ENCODE measurements at regions not wholly inside any gene's neighbourhood (a gene's known extent, or its start where the extent isn't known, plus 50 kb on each side); places are given as distances from the start of the nearest gene placed in this dataset.

- Histone ChIP-seq H4K20me1 (replicated peaks; ENCODE audit: control insufficient read depth, extremely low read depth, insufficient read depth, low read length) (no peaks in the 10 kb centered on the region), H3K79me2 (ENCODE audit: control insufficient read depth, insufficient read depth, low read length) (no peaks in the 10 kb centered on the region), H2AFZ (ENCODE audit: low read depth, low read length) (peak overlapping the region; percentile 75), H3K36me3 (ENCODE audit: control insufficient read depth in 2 of 2, extremely low read depth in 1 of 2, insufficient read depth in 2 of 2, low read length in 2 of 2) (no peaks in the 10 kb centered on the region), H3K9me3 (replicated peaks; ENCODE audit: control insufficient read depth, insufficient read depth, low read length) (no peaks in the 10 kb centered on the region), H3K27me3 (ENCODE audit: control insufficient read depth in 2 of 2, insufficient read depth in 2 of 2, low read length in 2 of 2) (no peaks in the 10 kb centered on the region), H3K27ac (ENCODE audit: insufficient read depth, low read depth, low read length) (no peak overlapping the region), H3K4me1 (ENCODE audit: control insufficient read depth, extremely low read depth, insufficient read depth, low read length) (peaks cover 18% of the 10 kb centered on the region), H3K9ac (replicated peaks; ENCODE audit: extremely low read depth, insufficient read depth, low read length) (no peak overlapping the region), H3K4me2 (ENCODE audit: insufficient read depth, low read length) (no peak overlapping the region), H3K4me3 (replicated peaks in 1 of 3; ENCODE audit: insufficient read depth in 1 of 3, low read depth in 1 of 3, low read length in 3 of 3) (no peak overlapping the region), H3K9me1 (replicated peaks; ENCODE audit: control insufficient read depth, extremely low read depth, insufficient read depth, low read length) (no peaks in the 10 kb centered on the region)
- FAIRE-seq (no peak), DNase-seq (ENCODE audit: low read depth, low spot score) (peak; percentile 25)
- POLR2A ChIA-PET = no interaction called here
- CTCF ChIA-PET = interaction anchor here (1.0 to 1.3 kb wide), 3 partner anchors 12 to 132 kb away, joined by 4 to 7 read pairs (median 5); no protein-coding TSS in a partner anchor
- dilution Hi-C loops (cut with MboI; ENCODE audit: extremely low pct_ligation_motif_present, low sequenced_read_pairs) (no loop called here), intact Hi-C loops (cut with micrococcal nuclease) (loop anchor here (2.0 kb wide), 1 partner anchor 27 kb away; no protein-coding TSS in a partner anchor)
- TF ChIP-seq POLR2A (IDR thresholded peaks at IDR 0.05; ENCODE audit: low read depth, low read length) (no peak), CTCF (IDR thresholded peaks at IDR 0.05; ENCODE audit: extremely low read depth in 1 of 2, insufficient read depth in 1 of 2, low read depth in 1 of 2, low read length in 2 of 2) (no peak), GATA2 (IDR thresholded peaks at IDR 0.05; ENCODE audit: insufficient read depth, insufficient read length, low read depth, low read length) (no peak), JUN (IDR thresholded peaks at IDR 0.05; ENCODE audit: borderline replicate concordance, insufficient read depth, insufficient read length, low read depth) (no peak)
- no TSS peak for BruUV-seq (replicated peaks)
Observed at GRCh38 chr1:192939440-192939839, 119.7 kb downstream of the UCHL5 start.

GRCh38 chr1:192940658-192941057 lies 118.5 kb downstream of the UCHL5 start:
- TF ChIP-seq POLR2A (IDR thresholded peaks at IDR 0.05; ENCODE audit: low read depth, low read length) = no peak
- TF ChIP-seq JUN (IDR thresholded peaks at IDR 0.05; ENCODE audit: borderline replicate concordance, insufficient read depth, insufficient read length, low read depth) = no peak
- TF ChIP-seq CTCF (IDR thresholded peaks at IDR 0.05; ENCODE audit: extremely low read depth in 1 of 2, insufficient read depth in 1 of 2, low read depth in 1 of 2, low read length in 2 of 2) = no peak
- no peak for TF ChIP-seq MAX (IDR thresholded peaks at IDR 0.05; ENCODE audit: insufficient read depth, insufficient read length)
- TF ChIP-seq GATA2 (IDR thresholded peaks at IDR 0.05; ENCODE audit: insufficient read depth, insufficient read length, low read depth, low read length) = no peak
- TF ChIP-seq MYC (IDR thresholded peaks at IDR 0.05; ENCODE audit: low read depth, low read length) = no peak
- no peaks in the 10 kb centered on the region for H3K9me3 ChIP-seq (replicated peaks; ENCODE audit: control insufficient read depth, insufficient read depth, low read length)
- POLR2A ChIA-PET = no interaction called here
- dilution Hi-C loops (cut with MboI; ENCODE audit: extremely low pct_ligation_motif_present, low sequenced_read_pairs) = no loop called here
- H3K36me3 ChIP-seq (ENCODE audit: control insufficient read depth in 2 of 2, extremely low read depth in 1 of 2, insufficient read depth in 2 of 2, low read length in 2 of 2) = no peaks in the 10 kb centered on the region
- no peak overlapping the region for H2AFZ ChIP-seq (ENCODE audit: low read depth, low read length)
- BruUV-seq (replicated peaks) = no TSS peak
- no peak overlapping the region for H3K9ac ChIP-seq (replicated peaks; ENCODE audit: extremely low read depth, insufficient read depth, low read length)
- H3K27ac ChIP-seq (ENCODE audit: insufficient read depth, low read depth, low read length) = no peak overlapping the region
- no peaks in the 10 kb centered on the region for H3K79me2 ChIP-seq (ENCODE audit: control insufficient read depth, insufficient read depth, low read length)
- no peaks in the 10 kb centered on the region for H3K9me1 ChIP-seq (replicated peaks; ENCODE audit: control insufficient read depth, extremely low read depth, insufficient read depth, low read length)
- no peak overlapping the region for H3K4me2 ChIP-seq (ENCODE audit: insufficient read depth, low read length)
- no peak overlapping the region for H3K4me3 ChIP-seq (replicated peaks in 1 of 3; ENCODE audit: insufficient read depth in 1 of 3, low read depth in 1 of 3, low read length in 3 of 3)
- intact Hi-C loops (cut with micrococcal nuclease) = no loop called here
- FAIRE-seq = no peak
- CTCF ChIA-PET = interaction anchor here (0.9 kb wide), 1 partner anchor 17 kb away, joined by 3 read pairs; no protein-coding TSS in a partner anchor
- H4K20me1 ChIP-seq (replicated peaks; ENCODE audit: control insufficient read depth, extremely low read depth, insufficient read depth, low read length) = no peaks in the 10 kb centered on the region
- no peak for DNase-seq (ENCODE audit: low read depth, low spot score)
- no peaks in the 10 kb centered on the region for H3K27me3 ChIP-seq (ENCODE audit: control insufficient read depth in 2 of 2, insufficient read depth in 2 of 2, low read length in 2 of 2)
- H3K4me1 ChIP-seq (ENCODE audit: control insufficient read depth, extremely low read depth, insufficient read depth, low read length) = peaks cover 18% of the 10 kb centered on the region

All from endothelial cell of umbilical vein (primary cell).